Parathyroid adenoma (tissue), 2 donors: ENCODE measurements at regions not wholly inside any gene's neighbourhood (a gene's known extent, or its start where the extent isn't known, plus 50 kb on each side); places are given as distances from the start of the nearest gene placed in this dataset.

Source experiments
- H2AFZ ChIP-seq: fragments of 300-600 bp; sonication (generic); one replicate; pipeline ENCODE4 v1.7.0; 2017; ENCODE audit warnings: antibody characterized with exemption, mild to moderate bottlenecking
- H3K27ac ChIP-seq: fragments of 300-600 bp; sonication (generic); one replicate; pipeline ENCODE4 v1.7.0; 2017
- H3K27me3 ChIP-seq: fragments of 300-600 bp; sonication (generic); one replicate; pipeline ENCODE4 v1.7.0; 2017; ENCODE audit warnings: low read length; ENCODE audit not compliant: control insufficient read depth, insufficient read depth
- H3K36me3 ChIP-seq: fragments of 300-600 bp; sonication (generic); one replicate; pipeline ENCODE4 v1.7.0; 2017; ENCODE audit warnings: low read length; ENCODE audit not compliant: control insufficient read depth, insufficient read depth
- H3K4me1 ChIP-seq: fragments of 300-600 bp; sonication (generic); one replicate; pipeline ENCODE4 v1.7.0; 2017; ENCODE audit warnings: control low read depth
- H3K4me2 ChIP-seq: fragments of 300-600 bp; sonication (generic); one replicate; pipeline ENCODE4 v1.7.0; 2017; ENCODE audit warnings: low read length
- H3K4me3 ChIP-seq: fragments of 300-600 bp; sonication (generic); one replicate; pipeline ENCODE4 v1.7.0; 2017; ENCODE audit warnings: low read depth, low read length
- H3K79me2 ChIP-seq: fragments of 300-600 bp; sonication (generic); one replicate; pipeline ENCODE4 v1.7.0; 2017; ENCODE audit warnings: control low read depth
- H3K9ac ChIP-seq: fragments of 300-600 bp; sonication (generic); one replicate; pipeline ENCODE4 v1.7.0; 2017; ENCODE audit warnings: mild to moderate bottlenecking
- H3K9me3 ChIP-seq: fragments of 300-600 bp; sonication (generic); one replicate; pipeline ENCODE4 v1.7.0; 2017; ENCODE audit warnings: low read length; ENCODE audit not compliant: control insufficient read depth
- CTCF ChIP-seq: fragments of 300-600 bp; sonication (generic); IDR thresholded peaks from one replicate; pipeline ENCODE4 v1.7.0; 2017; ENCODE audit warnings: antibody characterized with exemption, mild to moderate bottlenecking
- donor health status: primary hyperparathyroidism.

GRCh38 chr22:48751539-48752437, 1075.9 kb downstream of the BRD1 start:
- H3K36me3 ChIP-seq, result no peaks in the 10 kb centered on the region
- H3K27ac ChIP-seq, result no peak overlapping the region
- no peaks in the 10 kb centered on the region for H3K27me3 ChIP-seq
- H3K79me2 ChIP-seq, result no peaks in the 10 kb centered on the region
- H2AFZ ChIP-seq, result no peak overlapping the region
- H3K9ac ChIP-seq, result no peak overlapping the region
- H3K9me3 ChIP-seq, result no peaks in the 10 kb centered on the region
- H3K4me2 ChIP-seq, result no peak overlapping the region
- no peak for TF ChIP-seq CTCF
- no peak overlapping the region for H3K4me3 ChIP-seq
- no peaks in the 10 kb centered on the region for H3K4me1 ChIP-seq

- H3K27me3 ChIP-seq, result no peaks in the 10 kb centered on the region
- H3K4me2 ChIP-seq, result no peak overlapping the region
- no peak overlapping the region for H3K9ac ChIP-seq
- no peaks in the 10 kb centered on the region for H3K36me3 ChIP-seq
- H3K4me3 ChIP-seq, result no peak overlapping the region
- no peaks in the 10 kb centered on the region for H3K79me2 ChIP-seq
- no peaks in the 10 kb centered on the region for H3K4me1 ChIP-seq
- no peaks in the 10 kb centered on the region for H3K9me3 ChIP-seq
- TF ChIP-seq CTCF, result no peak
- no peak overlapping the region for H3K27ac ChIP-seq
- no peak overlapping the region for H2AFZ ChIP-seq
These were observed 1076.7 kb downstream of the BRD1 start for GRCh38 chr22:48750826-48751440.

- H3K79me2 ChIP-seq, result no peaks in the 10 kb centered on the region
- no peak overlapping the region for H2AFZ ChIP-seq
- no peak overlapping the region for H3K4me3 ChIP-seq
- no peaks in the 10 kb centered on the region for H3K9me3 ChIP-seq
- H3K27me3 ChIP-seq, result no peaks in the 10 kb centered on the region
- no peak overlapping the region for H3K27ac ChIP-seq
- no peak overlapping the region for H3K4me2 ChIP-seq
- TF ChIP-seq CTCF, result no peak
- no peaks in the 10 kb centered on the region for H3K36me3 ChIP-seq
- no peak overlapping the region for H3K9ac ChIP-seq
- no peaks in the 10 kb centered on the region for H3K4me1 ChIP-seq
These were observed 1077.4 kb downstream of the BRD1 start for GRCh38 chr22:48750282-48750681.

GRCh38 chr22:48749555-48750227, 1078.0 kb downstream of the BRD1 start:
- no peaks in the 10 kb centered on the region for H3K27me3 ChIP-seq
- H3K4me1 ChIP-seq, result no peaks in the 10 kb centered on the region
- H3K4me3 ChIP-seq, result no peak overlapping the region
- TF ChIP-seq CTCF, result no peak
- H3K36me3 ChIP-seq, result no peaks in the 10 kb centered on the region
- H3K79me2 ChIP-seq, result no peaks in the 10 kb centered on the region
- no peak overlapping the region for H3K27ac ChIP-seq
- no peak overlapping the region for H3K4me2 ChIP-seq
- no peaks in the 10 kb centered on the region for H3K9me3 ChIP-seq
- H3K9ac ChIP-seq, result no peak overlapping the region
- no peak overlapping the region for H2AFZ ChIP-seq
